ENCODE measurements at regions not wholly inside any gene's neighbourhood (a gene's known extent, or its start where the extent isn't known, plus 50 kb on each side); places are given as distances from the start of the nearest gene placed in this dataset.

- Histone ChIP-seq H4K20me1 (ENCODE audit: control insufficient read depth, insufficient read depth, insufficient read length) (no peaks in the 10 kb centered on the region), H3K9ac (ENCODE audit: extremely low read depth, insufficient read length, low read length) (no peak overlapping the region), H2AFZ (ENCODE audit: low read length) (no peak overlapping the region), H3K23ac (ENCODE audit: insufficient read length, low read depth, low read length) (no peak overlapping the region), H2BK120ac (ENCODE audit: low read depth, low read length, poor library complexity, severe bottlenecking) (no peak overlapping the region), H3K79me1 (ENCODE audit: insufficient read depth, low read depth, low read length, poor library complexity, severe bottlenecking) (no peaks in the 10 kb centered on the region), H3K9me3 (ENCODE audit: control insufficient read depth, low read depth, low read length) (no peaks in the 10 kb centered on the region), H3K56ac (ENCODE audit: insufficient read length, low read depth, low read length) (no peak overlapping the region), H4K8ac (replicated peaks; ENCODE audit: insufficient read length, low read depth, low read length) (no peak overlapping the region), H2BK20ac (ENCODE audit: low read depth, low read length, poor library complexity, severe bottlenecking) (no peak overlapping the region), H2AK5ac (ENCODE audit: insufficient read length, low read length) (no peak overlapping the region), H2BK12ac (ENCODE audit: insufficient read length, low read depth, low read length) (no peak overlapping the region), H3K14ac (ENCODE audit: insufficient read depth, low read length) (no peak overlapping the region), H3K4ac (ENCODE audit: low read depth, low read length) (no peak overlapping the region), H2BK5ac (ENCODE audit: insufficient read length, low read length) (no peak overlapping the region), H3K4me1 (ENCODE audit: insufficient read depth, low read length) (no peaks in the 10 kb centered on the region; the same call in 1 of the 2 replicates), H2BK15ac (ENCODE audit: low read depth, low read length) (no peak overlapping the region), H3K18ac (ENCODE audit: insufficient read length, low read depth, low read length) (no peak overlapping the region), H3T11ph (ENCODE audit: low read length) (no peak overlapping the region), H3K4me2 (ENCODE audit: insufficient read depth, insufficient read length, low read length) (no peak overlapping the region), H3K27ac (ENCODE audit: insufficient read length, low read depth, low read length) (no peak overlapping the region), H3K27me3 (ENCODE audit: insufficient read depth, low read length) (no peaks in the 10 kb centered on the region), H4K91ac (ENCODE audit: insufficient read length, low read depth, low read length) (no peak overlapping the region), H3K79me2 (ENCODE audit: insufficient read depth, low read length) (no peaks in the 10 kb centered on the region), H4K5ac (ENCODE audit: insufficient read length, low read depth, low read length) (no peak overlapping the region), H3K23me2 (ENCODE audit: insufficient read length, low read depth, low read length, poor library complexity, severe bottlenecking) (no peaks in the 10 kb centered on the region)
- WGBS (ENCODE audit: extremely low coverage, insufficient read length, low lambda C conversion rate) = no CpG with 5 or more reads among the region's 1 CpG
- no peak for TF ChIP-seq CTCF (conservative IDR thresholded peaks at IDR 0.05)
- H3K4me3 Mint-ChIP-seq = no peak overlapping the region
- H3K27me3 Mint-ChIP-seq (ENCODE audit: low read depth) = no peaks in the 10 kb centered on the region
- peak overlapping the region; percentile 50 to 86 (median 82); a peak in 4 of 7 replicates for H3K27ac Mint-ChIP-seq
- H3K36me3 Mint-ChIP-seq (ENCODE audit: insufficient read depth in 1 of 3, low read depth in 3 of 3) = peaks cover 6 to 32% (median 15%) of the 10 kb centered on the region in 3 experiments
- peak; percentile 76 for DNase-seq
- H3K4me1 Mint-ChIP-seq = peaks cover 20 to 39% of the 10 kb centered on the region in 2 experiments
- peaks cover 16 to 20% of the 10 kb centered on the region in 2 experiments for H3K9me3 Mint-ChIP-seq
These were observed 499.7 kb downstream of the PTH2R start for GRCh38 chr2:208906330-208906729.

Data from H9 (cell line).